Endometrium (tissue), 2 donors: ENCODE measurements at regions not wholly inside any gene's neighbourhood (a gene's known extent, or its start where the extent isn't known, plus 50 kb on each side); places are given as distances from the start of the nearest gene placed in this dataset.

Source experiments
- FAIRE-seq: peaks from 2 replicates; lab custom pipeline; 2012; peaks lifted over from hg19 to GRCh38; lab: Jason Lieb, UNC
- donor health status: control.
- donor health status: control.

DNA sequence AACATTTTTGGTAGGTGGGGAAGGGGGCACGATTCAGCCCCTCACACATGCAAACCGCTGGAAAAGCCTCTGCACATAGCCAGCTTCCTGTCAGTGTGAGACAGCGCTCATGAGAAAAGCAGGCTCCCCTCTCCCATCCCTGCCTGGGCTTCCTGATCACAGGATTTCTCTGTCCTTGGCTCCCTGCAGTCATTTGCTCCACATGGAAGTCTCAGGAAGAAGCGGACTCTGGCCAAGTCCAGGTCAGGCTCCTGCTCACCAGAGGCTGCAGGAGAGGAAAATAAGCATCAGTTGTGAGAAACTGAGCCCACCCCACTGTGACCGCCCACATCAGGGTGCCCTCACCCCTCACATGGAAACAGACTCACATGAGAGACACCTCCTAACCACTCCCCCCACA, 664.3 kb upstream of the TENM3 start:
- FAIRE-seq = no peak

DNA sequence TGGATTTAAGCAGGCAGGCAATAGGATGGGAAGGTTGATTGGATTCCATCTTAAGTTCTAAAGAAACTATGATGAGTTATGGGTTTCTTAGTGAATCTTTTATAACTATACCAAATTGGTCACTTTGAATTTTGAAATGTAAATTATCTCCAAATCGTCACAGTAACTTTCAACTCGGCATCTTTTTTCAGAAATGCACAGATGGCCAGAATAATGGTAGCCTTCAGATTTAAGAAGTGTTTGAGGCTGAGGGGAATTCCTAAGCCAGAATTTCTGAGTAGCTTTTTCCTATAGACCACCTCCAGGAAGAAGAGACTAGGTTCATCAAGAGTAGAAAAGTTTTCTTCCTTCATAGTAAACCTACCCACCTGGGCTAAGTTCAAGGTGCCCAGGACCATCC, 663.7 kb upstream of the TENM3 start:
- no peak for FAIRE-seq

DNA sequence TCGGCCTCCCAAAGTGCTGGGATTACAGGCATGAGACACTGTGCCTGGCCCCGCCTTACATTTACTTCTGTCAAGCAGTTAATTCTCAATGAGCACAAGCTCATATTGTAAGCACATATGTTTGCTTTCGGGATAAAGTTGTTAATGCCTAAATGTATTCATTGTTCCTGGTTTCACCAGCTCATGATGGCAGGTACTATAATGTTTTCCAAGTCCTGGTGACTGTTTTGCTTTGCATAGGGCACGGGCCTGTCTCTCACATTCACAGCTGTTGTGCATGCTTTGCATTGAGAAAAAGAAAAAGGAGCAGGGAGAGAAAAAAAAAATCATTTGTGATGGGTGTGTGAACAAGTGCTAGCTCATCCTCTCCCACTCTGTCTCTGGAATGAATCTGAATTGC, 661.2 kb upstream of the TENM3 start:
- FAIRE-seq = no peak

DNA sequence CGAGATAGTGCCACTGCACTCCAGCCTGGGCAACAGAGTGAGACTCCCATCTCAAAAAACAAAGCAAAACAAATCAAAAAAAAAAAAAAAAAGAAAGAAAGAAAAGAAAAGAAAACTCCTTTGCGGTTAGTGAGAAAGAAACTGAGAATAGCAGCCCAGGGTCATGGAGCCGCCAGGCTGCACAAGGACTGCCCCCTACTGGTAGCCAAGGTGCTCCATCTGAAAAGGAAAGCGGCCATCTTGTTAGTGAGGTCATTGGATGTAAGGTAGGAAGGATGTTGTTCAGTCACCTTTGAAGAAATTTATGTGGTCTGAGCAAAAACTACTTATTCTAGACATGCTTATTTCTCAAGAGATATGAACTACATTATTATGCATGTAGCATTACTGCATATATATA, 660.6 kb upstream of the TENM3 start:
- FAIRE-seq = no peak

DNA sequence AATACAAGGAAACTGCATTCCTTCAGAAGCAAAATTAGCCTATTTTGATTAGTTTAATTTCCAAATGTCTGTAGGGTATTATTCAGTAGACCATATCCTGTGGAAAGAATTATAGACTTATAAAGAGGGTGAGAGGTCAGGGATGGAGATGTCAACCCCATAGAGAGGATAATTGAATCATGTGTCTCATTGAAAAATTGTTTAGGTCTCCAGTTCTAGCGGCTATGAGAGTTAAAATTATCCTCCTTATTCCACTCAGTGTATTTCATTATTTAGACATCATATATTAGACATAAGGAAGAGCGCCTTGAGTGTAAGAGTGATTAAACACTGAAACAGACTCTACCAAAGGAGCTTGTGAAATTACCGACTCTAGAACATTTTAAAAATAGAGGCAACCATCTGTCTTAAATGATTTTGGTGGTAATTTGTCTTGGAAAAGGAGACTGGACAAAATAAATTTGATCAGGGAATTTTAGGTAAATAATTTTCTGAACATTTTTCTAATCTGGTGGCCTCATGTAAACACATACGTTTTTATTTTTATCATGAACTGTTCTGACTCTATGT, 654.4 kb upstream of the TENM3 start:
- FAIRE-seq = no peak

DNA sequence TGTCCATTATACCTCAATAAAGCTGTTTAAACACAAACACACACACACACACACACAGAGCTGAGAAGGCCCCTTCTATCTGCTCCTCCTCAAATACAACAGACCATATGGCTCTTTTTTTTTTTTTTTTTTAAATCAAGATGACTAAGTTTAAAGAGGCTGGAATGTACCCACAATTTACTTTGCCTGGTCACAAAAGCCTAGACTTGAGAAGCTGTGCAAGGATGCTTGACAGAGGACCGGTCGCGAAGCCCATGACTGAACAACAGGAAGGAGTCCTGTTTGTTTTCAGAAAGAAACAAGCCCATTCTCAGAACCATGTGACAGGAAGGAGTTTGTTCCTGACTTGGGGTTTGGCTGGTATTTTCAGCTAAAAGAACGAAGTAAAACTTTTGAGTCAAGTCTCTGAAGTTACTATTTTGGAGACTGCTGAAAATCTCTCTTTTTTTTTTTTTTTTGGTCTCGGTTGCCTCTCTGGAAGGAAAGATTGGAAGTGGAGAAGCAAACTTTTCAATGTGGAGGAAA, 650.9 kb upstream of the TENM3 start:
- FAIRE-seq = no peak

DNA sequence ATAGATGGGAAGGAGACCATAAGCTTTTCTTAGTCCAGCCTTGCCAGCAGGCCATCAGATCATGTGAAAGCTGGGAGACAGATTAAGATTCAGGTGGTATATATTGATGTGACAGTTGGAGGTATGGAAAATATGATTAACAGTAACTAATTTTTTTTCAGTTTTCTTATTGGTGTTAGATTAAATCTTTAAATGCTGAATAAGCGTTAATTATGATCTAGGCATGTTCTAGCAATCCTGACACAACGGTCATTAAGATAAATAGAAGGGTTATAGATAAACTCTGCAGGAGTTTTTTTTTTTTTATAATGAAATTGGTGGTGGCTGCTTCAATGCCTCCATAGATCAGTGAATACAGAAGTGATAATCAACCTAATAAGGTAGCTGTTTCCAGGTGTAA, 649.5 kb upstream of the TENM3 start:
- FAIRE-seq = no peak

DNA sequence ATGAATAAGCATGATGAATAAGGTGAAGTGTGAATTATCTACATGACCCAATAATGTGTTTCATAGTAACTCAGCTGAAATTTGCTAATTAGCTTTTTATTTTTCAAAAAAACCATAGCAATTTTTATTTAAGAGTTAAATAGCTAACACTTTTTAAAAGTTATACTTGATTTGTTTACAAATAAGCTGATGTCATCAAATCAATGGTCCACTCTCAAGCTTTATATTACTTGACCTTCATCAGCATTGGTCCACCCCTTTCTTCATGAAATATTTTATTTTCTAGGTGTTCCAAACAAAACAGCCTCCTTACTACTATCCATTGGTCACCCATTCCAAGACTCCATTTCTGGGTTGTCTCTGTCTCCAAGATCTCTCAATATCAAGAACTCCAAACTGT, 649.0 kb upstream of the TENM3 start:
- FAIRE-seq = no peak

DNA sequence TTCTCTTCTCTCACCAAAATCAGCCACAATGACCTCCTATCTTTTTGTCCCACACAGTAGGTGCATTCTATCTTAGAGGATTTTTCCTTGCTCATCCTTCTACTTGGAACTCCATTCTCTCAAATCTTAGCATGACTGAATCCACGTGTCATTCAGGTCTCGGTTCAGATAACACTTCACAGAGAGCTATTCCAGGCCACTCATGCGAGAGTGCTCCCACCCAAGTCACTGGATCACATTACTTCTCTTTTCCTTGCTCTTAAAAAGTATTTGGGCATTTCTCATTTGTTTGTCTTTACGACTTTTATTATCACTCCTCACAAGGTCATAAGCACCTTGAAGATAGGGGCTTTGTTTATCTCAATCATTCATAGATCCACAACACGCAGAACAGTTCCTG, 647.5 kb upstream of the TENM3 start:
- FAIRE-seq = no peak

DNA sequence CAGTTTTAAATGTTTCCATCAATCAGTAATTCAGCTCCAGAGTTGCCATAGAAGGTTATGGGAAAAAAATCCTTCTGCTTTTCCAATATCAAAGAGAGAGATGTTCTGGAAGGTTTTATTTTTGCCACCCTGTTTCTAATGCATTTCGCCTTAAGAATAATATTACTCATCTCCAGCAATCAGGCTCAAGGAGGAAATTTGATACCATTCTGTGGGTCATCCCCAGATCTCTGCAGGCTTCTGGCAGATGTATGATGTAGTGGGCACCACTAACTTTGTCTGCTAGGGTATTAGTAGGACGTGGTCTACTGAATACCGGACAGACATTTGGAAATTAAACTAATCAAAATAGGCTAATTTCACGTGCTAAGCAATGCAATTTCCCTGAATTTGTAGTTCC, 645.4 kb upstream of the TENM3 start:
- FAIRE-seq = no peak

DNA sequence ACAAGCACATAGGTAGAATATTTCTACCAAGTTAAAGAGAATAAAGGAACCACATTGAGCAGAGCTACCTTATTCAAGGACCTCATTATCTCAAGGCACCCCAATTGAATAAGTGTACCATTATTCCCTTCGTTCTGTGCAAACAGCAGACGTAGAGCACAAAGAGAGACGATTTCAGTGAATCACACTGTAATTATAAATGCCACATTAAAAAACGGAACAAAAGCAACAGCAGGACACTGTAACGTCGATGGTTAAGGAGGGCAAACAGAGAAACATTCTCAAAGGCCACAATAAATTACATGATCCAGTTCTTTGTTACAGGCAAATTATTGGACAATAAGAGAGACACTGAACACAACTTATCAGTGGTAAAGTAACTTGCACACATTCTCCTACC, 644.1 kb upstream of the TENM3 start:
- no peak for FAIRE-seq

DNA sequence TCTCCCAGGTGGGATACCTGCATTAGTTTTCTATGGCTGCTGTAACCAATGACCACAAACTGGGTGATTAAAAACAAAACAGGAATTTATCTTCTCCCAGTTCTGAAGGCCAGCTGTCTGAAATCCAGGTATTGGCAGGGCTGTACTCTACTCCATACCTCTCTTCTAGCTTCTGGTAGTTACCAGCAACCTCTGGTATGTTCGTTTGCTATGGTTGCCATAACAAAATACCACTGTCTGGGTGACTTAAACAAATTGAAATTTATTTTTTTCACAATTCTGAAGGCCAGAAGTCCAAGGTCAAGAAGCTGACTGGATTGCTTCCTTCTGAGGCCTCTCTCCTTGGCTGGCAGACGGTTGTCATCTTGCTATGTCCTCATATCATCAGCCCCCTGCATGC, 642.1 kb upstream of the TENM3 start:
- no peak for FAIRE-seq

DNA sequence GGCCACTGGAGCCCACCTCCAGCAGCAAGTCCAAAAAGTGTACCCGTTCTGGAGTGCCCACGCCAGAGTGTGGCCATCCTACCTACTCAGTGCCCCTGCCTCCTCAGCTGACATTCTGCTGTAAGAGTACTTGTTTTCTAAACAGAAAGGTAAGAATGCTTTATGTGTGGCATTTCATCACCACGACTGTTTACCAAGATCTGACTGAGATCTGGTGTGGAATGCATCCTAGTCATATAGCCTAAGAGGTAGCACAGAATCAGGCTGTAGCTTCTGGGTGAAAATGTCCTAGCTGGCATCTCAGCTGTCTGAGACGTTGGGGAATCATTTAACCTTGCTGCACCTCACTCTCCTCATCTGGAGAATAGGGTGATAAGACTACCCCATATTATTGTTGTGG, 638.7 kb upstream of the TENM3 start:
- no peak for FAIRE-seq

DNA sequence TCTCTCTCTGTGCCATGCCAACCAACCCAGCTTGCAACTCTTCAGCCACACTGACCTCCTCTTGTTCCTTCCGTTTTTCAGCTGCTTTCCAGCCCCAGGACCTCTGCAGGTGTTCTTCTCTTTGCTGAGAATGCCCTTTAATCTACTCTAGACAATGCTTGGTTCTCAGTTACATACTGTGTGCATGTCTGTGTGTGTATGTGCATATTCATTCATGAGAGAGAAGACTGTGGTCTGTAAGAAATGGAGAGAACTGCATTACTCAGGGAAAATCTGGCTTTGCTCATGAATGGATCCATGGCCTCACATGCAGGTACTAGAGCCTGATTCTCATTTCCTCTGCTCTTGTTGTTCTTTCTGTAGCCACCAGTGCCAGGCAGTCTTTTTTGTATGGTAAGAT, 636.9 kb upstream of the TENM3 start:
- no peak for FAIRE-seq

DNA sequence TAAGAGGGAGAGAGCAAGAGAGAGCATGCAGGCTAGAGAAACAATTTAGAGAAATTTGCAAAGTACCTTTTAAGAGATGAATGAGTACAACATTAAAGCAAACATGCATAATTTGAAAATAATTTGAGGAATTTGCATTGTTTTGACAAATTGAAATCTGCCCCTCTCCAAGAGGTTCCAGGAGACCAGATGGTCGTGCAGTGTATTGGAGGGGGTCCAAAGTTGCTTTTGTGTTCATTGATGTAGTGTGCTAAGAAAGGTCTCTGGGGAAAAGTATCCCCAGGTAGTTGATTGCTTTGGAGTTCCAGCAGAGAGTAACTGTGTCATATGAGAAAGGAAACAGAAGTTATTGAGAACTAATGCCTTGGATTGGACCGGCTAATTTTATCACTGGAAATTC, 635.0 kb upstream of the TENM3 start:
- no peak for FAIRE-seq

DNA sequence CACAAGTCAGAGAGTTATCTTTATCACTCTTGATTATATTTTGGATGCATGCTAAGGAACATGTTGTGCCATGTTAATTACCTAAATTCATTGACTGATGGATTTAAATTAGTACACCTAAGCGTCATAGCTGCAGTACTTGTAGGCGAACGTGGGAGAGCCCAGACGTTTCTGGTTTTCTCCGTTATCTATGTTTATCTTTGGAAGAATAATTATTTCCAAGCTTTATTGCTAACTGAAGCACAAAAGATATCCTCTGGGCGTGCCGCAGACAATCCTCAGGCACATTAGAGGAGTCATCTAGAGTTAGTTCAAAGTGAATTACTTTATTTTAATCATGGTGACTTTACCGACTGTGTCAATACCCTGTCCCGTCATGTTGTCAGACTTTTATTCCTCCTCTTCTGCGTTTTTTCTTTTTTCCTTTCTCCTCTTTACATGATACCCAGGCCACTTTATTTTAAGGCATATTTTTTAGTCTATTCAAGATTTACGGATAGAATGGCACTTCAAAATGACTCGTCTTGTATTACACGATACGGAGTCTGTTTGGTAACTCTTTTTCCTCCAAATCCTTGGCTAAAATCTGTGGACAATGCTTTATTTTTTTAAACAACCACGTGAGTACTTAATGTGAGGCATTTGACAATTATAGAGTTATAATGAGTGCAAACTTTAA, 632.0 kb upstream of the TENM3 start:
- no peak for FAIRE-seq

DNA sequence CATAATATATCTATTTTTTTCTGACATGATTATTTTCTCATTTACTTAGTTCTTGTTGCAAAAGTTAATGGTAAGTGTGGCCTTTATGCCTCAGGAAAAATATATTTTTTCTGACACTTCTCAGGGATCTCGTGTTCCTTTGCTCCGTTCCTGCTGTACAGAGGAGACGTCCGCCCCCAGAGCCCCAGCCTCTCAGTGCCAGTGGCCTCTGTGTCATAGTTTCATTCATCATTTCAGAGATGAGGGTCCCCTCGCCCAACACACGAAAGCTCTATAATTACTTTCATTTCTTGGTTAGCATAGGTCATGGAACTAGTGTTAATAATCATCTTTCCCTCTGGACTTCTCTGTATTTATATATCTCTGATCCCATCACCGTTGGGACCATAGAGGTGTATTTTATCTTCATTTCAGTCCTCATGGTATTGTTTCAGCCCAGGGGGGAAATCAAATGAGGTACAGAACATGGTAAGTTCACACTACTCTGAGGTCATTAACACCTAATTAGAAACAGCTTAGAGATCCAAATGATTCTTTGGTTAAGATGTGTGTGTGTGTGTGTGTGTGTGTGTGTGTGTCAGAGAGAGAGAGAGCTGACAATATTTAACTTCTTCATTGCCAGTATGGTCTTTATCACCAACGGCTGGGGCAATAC, 631.1 kb upstream of the TENM3 start:
- no peak for FAIRE-seq

DNA sequence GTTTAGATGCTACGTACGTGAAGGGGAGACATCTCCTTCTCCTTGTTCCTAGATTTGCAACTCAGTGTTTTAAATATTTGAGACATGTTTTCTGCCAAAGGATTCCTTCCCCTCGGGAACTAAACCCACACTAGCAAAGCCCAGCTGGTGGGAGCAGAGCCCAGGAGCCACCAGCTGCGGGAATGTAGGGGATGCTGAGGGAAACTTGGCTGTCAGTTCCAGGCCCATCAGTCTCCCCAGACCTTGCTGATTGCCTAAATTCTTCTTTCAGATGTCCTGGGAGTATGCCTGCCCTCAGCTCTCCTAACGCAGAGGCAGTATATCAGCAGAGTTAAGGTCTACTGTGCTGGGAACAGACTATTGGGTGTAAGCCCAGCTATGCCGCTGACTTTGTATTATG, 630.0 kb upstream of the TENM3 start:
- no peak for FAIRE-seq

DNA sequence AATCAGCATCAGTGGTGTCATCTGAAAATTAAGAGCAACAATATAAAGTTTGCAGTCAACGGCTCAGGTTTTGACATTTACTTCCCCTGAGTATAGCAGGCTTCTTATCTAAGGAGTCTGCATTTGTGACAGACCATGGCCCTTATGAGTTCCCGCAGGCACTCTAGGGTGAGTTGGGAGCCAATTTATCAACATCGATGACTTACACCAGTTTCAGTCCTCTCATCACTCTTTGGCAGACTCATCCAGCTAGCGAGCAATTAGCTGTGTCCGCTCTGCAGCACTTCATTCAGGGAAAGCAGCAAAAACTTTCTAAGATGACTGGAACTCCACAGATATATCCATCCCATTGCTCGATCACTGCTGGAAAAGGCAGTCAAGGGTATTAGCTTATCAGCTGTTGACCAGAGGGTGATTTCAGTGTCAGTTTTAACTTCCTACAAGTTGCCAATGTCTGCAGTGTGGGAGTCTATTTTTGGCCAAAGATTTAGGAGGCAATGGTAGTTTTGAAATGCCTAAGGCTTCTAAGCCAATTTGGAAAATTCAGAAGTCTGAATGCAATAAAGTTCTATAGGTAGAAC, 625.1 kb upstream of the TENM3 start:
- FAIRE-seq = no peak

DNA sequence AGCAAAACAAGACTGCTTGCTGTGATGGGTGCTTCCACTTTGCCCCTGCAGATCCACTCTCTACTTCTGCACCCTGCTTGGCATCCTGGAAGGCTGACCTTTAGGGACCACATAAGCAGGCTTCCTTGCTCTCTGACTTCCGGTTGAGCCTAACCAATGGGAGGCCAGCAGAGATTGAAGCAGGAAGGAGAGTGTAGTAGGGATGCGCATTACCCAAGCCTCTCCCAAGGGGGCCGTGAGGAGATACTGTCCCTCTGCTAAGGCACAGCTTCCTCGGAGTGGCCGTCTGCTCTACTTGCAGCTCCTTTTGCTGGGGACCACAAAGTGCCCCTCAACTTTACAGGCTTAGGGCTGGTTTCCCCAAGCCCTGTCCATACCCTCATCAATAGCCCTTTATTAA, 624.3 kb upstream of the TENM3 start:
- no peak for FAIRE-seq

DNA sequence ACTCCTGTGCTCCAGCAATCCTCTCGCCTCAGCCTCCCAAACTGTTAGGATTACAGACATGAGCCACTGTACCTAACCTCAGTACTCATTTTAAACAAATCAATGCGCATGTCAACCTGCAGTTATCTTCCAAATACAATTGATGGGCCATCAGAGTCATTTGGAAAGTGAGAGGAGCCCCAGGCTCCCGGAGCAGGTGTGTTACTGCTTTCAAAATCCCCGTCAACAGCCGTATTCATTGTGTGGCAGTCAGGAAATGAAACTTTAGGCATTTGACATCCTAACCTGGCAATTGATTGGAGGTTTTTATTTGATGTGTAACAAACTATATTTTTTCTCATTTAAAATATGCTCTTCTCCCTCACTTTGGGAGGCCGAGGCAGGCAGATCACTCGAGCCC, 623.6 kb upstream of the TENM3 start:
- no peak for FAIRE-seq

DNA sequence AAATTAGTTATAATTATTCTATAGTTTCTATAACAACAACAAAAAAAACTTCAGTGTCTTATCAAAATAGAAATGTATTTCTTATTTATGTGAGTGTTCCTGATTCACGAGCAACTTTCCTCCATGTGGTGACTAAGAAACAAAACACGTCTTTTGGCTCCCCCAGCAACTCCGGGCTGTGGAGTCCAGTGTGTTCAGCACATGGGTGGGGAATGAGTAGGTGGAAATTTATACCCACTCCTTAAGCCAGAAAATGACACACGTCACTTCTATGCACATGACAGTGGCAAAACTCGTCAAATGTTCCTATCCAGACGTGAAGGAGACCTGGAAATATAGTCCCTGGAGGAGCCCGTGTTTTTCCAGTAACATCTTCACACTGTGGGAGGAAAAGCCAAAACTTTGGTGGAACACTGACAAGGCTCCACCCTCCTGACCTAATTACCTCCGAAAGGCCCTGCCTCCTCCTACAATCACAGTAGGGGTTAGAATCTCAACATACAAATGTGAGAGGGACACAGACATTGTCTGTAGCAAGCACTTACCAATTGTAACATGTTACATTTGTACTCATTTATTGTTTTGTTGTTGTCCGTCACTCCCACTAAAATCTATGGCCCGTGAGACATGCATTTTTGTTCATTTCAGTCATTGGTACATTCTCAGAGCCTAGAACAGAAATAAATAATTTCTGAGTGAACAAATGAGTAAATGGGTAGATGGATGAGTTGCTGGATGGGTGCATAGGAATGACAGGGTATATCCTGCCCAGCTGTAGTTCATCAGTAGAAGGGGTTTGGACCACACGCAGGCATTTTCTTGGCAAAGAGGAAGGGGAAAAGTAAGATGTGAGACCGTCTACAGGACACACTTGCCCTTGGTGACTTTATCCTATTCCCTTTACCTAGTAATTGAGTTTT, 605.8 kb upstream of the TENM3 start:
- FAIRE-seq = no peak
